ENCODE measurements at regions not wholly inside any gene's neighbourhood (a gene's known extent, or its start where the extent isn't known, plus 50 kb on each side); places are given as distances from the start of the nearest gene placed in this dataset.

DNA sequence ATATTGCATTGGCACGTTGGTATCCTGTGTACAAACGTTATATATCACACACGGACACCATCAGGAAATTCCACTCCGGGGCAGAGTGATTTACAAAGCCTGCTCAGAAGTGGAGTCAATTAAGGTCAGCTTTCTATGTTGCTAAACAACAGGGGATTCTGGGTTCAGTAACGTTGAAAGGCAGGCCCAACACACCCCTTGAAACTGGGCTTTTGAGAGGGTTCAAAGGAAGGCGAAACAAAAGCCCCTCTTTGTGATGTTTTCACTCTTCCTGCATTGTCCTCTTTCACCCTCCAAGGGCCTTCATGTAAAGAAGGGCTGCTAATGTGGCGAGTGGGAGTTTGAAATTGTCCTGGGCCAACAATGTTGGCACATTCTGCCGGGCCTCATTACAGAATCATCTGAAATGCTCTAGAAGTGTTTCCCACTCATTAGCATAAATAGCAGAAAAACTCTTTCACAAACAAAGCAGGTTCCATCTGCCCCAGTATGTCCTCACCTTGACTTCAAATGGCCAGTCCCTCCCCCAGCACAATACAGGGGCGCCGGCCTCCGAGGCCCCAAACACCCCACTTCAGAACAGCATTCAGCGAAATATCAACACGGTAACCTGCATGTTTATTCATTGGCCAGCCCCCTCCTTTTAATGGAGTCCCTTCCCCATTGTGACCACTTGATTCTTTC lies 76.4 kb downstream of the HES1 start:
- TF ChIP-seq CTCF (IDR thresholded peaks at IDR 0.05; ENCODE audit: low read depth, low read length) (no peak), EZH2phosphoT487 (IDR thresholded peaks at IDR 0.05; ENCODE audit: low read depth) (no peak)
